ENCODE measurements at regions not wholly inside any gene's neighbourhood (a gene's known extent, or its start where the extent isn't known, plus 50 kb on each side); places are given as distances from the start of the nearest gene placed in this dataset.

DNA sequence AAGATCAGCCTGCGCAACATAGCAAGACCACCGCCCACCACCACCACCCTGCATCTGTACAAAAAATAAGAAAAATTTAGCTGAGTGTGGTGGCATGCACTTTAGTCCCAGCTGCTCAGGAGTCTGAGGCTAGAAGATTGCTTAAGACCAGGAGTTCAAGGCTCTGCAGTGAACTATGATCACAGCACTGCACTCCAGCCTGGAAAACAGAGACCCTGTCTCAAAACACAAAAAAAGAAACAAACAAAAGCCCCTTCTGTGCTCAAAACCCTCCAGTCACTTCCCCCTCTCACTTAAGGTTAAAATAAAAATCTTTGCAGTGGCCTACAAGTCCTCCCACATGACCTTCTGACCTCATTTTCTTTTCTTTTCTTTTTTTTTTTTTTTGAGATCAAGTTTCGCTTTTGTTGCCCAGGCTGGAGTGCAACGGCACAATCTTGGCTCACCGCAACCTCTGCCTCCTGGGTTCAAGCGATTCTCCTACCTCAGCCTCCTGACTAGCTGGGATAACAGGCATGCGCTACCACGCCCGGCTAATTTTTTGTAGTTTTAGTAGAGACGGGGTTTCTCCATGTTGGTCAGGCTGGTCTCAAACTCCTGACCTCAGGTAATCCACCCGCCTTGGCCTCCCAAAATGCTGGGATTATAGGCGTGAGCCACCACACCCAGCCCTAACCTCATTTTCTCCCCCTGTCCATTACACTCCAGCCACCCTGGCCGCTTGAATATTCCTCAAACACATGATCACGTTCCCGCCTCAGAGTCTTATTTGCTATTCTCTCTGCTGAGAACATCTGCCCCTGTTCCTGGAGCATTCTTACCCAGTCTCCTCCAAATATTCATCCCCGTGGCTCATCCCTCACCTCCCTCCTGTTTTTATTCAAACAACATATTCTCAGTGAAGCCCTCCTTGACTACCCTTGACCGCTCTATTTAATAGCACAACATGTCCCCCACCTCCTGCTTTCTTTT, 126.6 kb upstream of the MED13 start:
- Mint-ChIP-seq H3K4me1 (ENCODE audit: low read depth, unreplicated experiment) (no peaks in the 10 kb centered on the region), H3K9me3 (ENCODE audit: unreplicated experiment) (peaks cover 2% of the 10 kb centered on the region), H3K4me3 (ENCODE audit: unreplicated experiment) (no peak overlapping the region), H3K27ac (ENCODE audit: unreplicated experiment) (no peak overlapping the region), H3K27me3 (ENCODE audit: unreplicated experiment) (no peaks in the 10 kb centered on the region), H3K36me3 (ENCODE audit: unreplicated experiment) (no peaks in the 10 kb centered on the region)
- DNase-seq, result no peak
- TF ChIP-seq, protein P1, sequence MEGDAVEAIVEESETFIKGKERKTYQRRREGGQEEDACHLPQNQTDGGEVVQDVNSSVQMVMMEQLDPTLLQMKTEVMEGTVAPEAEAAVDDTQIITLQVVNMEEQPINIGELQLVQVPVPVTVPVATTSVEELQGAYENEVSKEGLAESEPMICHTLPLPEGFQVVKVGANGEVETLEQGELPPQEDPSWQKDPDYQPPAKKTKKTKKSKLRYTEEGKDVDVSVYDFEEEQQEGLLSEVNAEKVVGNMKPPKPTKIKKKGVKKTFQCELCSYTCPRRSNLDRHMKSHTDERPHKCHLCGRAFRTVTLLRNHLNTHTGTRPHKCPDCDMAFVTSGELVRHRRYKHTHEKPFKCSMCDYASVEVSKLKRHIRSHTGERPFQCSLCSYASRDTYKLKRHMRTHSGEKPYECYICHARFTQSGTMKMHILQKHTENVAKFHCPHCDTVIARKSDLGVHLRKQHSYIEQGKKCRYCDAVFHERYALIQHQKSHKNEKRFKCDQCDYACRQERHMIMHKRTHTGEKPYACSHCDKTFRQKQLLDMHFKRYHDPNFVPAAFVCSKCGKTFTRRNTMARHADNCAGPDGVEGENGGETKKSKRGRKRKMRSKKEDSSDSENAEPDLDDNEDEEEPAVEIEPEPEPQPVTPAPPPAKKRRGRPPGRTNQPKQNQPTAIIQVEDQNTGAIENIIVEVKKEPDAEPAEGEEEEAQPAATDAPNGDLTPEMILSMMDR (IDR thresholded peaks at IDR 0.05; ENCODE audit: partially characterized antibody, unreplicated experiment), result no peak

DNA sequence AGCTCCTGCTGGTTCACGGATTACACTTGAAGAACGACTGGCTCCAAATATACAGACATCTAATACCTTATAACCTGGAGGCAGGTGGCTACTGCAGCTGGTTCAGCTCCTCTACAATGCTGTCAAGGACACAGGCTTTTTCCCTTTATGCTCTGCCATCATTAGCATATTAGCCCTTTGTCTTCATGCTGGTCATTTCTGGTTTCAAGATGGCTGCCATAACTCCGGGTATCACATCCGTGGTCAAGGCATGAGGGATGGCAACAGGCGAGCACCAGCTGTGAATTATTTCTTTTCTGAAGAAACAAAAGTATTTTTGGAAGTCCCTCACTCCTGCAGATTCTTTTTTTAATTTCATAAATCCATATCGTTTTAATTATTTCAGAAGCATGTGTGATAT, 124.3 kb upstream of the MED13 start:
- Mint-ChIP-seq H3K27me3 (ENCODE audit: unreplicated experiment) (no peaks in the 10 kb centered on the region), H3K27ac (ENCODE audit: unreplicated experiment) (no peak overlapping the region), H3K4me1 (ENCODE audit: low read depth, unreplicated experiment) (no peaks in the 10 kb centered on the region), H3K36me3 (ENCODE audit: unreplicated experiment) (no peaks in the 10 kb centered on the region), H3K4me3 (ENCODE audit: unreplicated experiment) (no peak overlapping the region), H3K9me3 (ENCODE audit: unreplicated experiment) (peaks cover 2% of the 10 kb centered on the region)
- TF ChIP-seq, protein P1 (IDR thresholded peaks at IDR 0.05; ENCODE audit: partially characterized antibody, unreplicated experiment), result no peak
- no peak for DNase-seq

- H3K27me3 Mint-ChIP-seq (ENCODE audit: unreplicated experiment), result no peaks in the 10 kb centered on the region
- H3K9me3 Mint-ChIP-seq (ENCODE audit: unreplicated experiment), result peaks cover 2% of the 10 kb centered on the region
- H3K36me3 Mint-ChIP-seq (ENCODE audit: unreplicated experiment), result no peaks in the 10 kb centered on the region
- TF ChIP-seq, protein P1 (IDR thresholded peaks at IDR 0.05; ENCODE audit: partially characterized antibody, unreplicated experiment), result no peak
- no peaks in the 10 kb centered on the region for H3K4me1 Mint-ChIP-seq (ENCODE audit: low read depth, unreplicated experiment)
- DNase-seq, result no peak
- no peak overlapping the region for H3K27ac Mint-ChIP-seq (ENCODE audit: unreplicated experiment)
- H3K4me3 Mint-ChIP-seq (ENCODE audit: unreplicated experiment), result no peak overlapping the region
These were observed 123.6 kb upstream of the MED13 start for GRCh38 chr17:62188713-62189112.

- Mint-ChIP-seq H3K27me3 (ENCODE audit: unreplicated experiment) (no peaks in the 10 kb centered on the region), H3K4me3 (ENCODE audit: unreplicated experiment) (no peak overlapping the region), H3K9me3 (ENCODE audit: unreplicated experiment) (peaks cover 2% of the 10 kb centered on the region), H3K36me3 (ENCODE audit: unreplicated experiment) (no peaks in the 10 kb centered on the region), H3K27ac (ENCODE audit: unreplicated experiment) (no peak overlapping the region), H3K4me1 (ENCODE audit: low read depth, unreplicated experiment) (no peaks in the 10 kb centered on the region)
- TF ChIP-seq, protein P1 (IDR thresholded peaks at IDR 0.05; ENCODE audit: partially characterized antibody, unreplicated experiment), result no peak
- DNase-seq, result no peak
These were observed 122.6 kb upstream of the MED13 start for GRCh38 chr17:62187681-62188080.

DNA sequence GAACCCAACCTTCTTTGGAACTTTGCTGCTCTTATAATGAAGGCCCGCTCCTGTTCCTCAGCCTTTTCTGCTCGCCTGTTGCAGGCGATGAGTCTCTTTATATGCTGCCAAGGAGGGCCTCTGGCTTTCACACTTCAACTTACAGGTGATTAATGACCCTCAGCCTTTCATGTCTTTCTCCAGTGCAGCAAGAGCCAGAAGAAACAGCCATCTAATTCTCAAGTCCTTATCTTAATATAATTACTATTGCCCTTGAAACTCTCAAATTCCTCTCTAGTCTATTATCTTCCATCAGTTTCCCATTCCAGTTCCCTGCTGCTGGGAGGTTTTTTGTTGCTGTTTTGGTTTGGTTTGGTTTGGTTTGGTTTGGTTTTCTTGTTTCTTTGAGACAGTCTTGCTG, 121.8 kb upstream of the MED13 start:
- H3K4me1 Mint-ChIP-seq (ENCODE audit: low read depth, unreplicated experiment), result no peaks in the 10 kb centered on the region
- TF ChIP-seq, protein P1 (IDR thresholded peaks at IDR 0.05; ENCODE audit: partially characterized antibody, unreplicated experiment), result no peak
- peaks cover 2% of the 10 kb centered on the region for H3K9me3 Mint-ChIP-seq (ENCODE audit: unreplicated experiment)
- H3K4me3 Mint-ChIP-seq (ENCODE audit: unreplicated experiment), result no peak overlapping the region
- no peak overlapping the region for H3K27ac Mint-ChIP-seq (ENCODE audit: unreplicated experiment)
- DNase-seq, result no peak
- no peaks in the 10 kb centered on the region for H3K27me3 Mint-ChIP-seq (ENCODE audit: unreplicated experiment)
- H3K36me3 Mint-ChIP-seq (ENCODE audit: unreplicated experiment), result no peaks in the 10 kb centered on the region
